ENCODE measurements at regions not wholly inside any gene's neighbourhood (a gene's known extent, or its start where the extent isn't known, plus 50 kb on each side); places are given as distances from the start of the nearest gene placed in this dataset.

DNA sequence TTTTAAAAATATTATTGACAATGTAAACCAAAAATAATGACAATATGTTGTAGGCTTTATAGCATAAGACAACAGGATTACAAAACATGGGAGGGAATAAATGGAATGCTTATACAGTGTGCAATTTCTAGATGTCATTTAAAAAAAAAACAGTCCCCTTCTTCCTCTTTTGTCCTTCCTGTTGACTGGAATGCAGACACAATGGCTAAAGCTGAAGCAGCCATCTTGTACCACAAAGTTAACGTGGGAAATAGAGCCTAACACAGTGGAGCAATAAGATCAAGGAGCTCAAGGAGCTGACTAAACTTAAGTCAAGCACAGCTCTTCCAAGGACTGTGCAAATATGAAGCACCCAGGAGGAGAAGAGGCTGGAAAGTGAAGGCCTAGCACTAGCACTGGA, 208.1 kb downstream of the ARHGAP12 start:
- H3K4me3 Mint-ChIP-seq: no peak overlapping the region
- Histone ChIP-seq H3K4me2 (no peak overlapping the region), H3K9me2 (ENCODE audit: insufficient read depth) (peaks cover 19% of the 10 kb centered on the region), H3K79me2 (replicated peaks; ENCODE audit: insufficient read depth) (no peaks in the 10 kb centered on the region), H4K20me1 (replicated peaks; ENCODE audit: insufficient read depth) (no peaks in the 10 kb centered on the region), H3K36me3 (ENCODE audit: insufficient read depth) (no peaks in the 10 kb centered on the region), H2AFZ (no peak overlapping the region), H3K4me1 (ENCODE audit: insufficient read depth) (no peaks in the 10 kb centered on the region), H3K27me3 (ENCODE audit: insufficient read depth) (no peaks in the 10 kb centered on the region), H3K4me3 (no peak overlapping the region), H3F3A (replicated peaks; ENCODE audit: low read depth) (no peaks in the 10 kb centered on the region), H3K27ac (ENCODE audit: low read depth) (no peak overlapping the region)
- H3K27ac Mint-ChIP-seq: no peak overlapping the region
- TF ChIP-seq, protein P1, sequence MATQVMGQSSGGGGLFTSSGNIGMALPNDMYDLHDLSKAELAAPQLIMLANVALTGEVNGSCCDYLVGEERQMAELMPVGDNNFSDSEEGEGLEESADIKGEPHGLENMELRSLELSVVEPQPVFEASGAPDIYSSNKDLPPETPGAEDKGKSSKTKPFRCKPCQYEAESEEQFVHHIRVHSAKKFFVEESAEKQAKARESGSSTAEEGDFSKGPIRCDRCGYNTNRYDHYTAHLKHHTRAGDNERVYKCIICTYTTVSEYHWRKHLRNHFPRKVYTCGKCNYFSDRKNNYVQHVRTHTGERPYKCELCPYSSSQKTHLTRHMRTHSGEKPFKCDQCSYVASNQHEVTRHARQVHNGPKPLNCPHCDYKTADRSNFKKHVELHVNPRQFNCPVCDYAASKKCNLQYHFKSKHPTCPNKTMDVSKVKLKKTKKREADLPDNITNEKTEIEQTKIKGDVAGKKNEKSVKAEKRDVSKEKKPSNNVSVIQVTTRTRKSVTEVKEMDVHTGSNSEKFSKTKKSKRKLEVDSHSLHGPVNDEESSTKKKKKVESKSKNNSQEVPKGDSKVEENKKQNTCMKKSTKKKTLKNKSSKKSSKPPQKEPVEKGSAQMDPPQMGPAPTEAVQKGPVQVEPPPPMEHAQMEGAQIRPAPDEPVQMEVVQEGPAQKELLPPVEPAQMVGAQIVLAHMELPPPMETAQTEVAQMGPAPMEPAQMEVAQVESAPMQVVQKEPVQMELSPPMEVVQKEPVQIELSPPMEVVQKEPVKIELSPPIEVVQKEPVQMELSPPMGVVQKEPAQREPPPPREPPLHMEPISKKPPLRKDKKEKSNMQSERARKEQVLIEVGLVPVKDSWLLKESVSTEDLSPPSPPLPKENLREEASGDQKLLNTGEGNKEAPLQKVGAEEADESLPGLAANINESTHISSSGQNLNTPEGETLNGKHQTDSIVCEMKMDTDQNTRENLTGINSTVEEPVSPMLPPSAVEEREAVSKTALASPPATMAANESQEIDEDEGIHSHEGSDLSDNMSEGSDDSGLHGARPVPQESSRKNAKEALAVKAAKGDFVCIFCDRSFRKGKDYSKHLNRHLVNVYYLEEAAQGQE (IDR thresholded peaks at IDR 0.05; ENCODE audit: unreplicated experiment): no peak
- TF ChIP-seq CREB1 (CRISPR knock-in tag; IDR thresholded peaks at IDR 0.05; ENCODE audit: low read depth): no peak
- TF ChIP-seq, protein P2, sequence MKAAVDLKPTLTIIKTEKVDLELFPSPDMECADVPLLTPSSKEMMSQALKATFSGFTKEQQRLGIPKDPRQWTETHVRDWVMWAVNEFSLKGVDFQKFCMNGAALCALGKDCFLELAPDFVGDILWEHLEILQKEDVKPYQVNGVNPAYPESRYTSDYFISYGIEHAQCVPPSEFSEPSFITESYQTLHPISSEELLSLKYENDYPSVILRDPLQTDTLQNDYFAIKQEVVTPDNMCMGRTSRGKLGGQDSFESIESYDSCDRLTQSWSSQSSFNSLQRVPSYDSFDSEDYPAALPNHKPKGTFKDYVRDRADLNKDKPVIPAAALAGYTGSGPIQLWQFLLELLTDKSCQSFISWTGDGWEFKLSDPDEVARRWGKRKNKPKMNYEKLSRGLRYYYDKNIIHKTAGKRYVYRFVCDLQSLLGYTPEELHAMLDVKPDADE (IDR thresholded peaks at IDR 0.05): no peak
- TF ChIP-seq NANOG (IDR thresholded peaks at IDR 0.05; ENCODE audit: borderline replicate concordance): no peak
- no peak for TF ChIP-seq EZH2 (IDR thresholded peaks at IDR 0.05; ENCODE audit: low read depth, unreplicated experiment)
- TF ChIP-seq ZNF114 (CRISPR knock-in tag; IDR thresholded peaks at IDR 0.05): no peak
- TF ChIP-seq STAT1 (IDR thresholded peaks at IDR 0.05; ENCODE audit: unreplicated experiment): no peak
- no peak for TF ChIP-seq POLR2AphosphoS5 (IDR thresholded peaks at IDR 0.05; ENCODE audit: low read depth)
- TF ChIP-seq ZNF331 (CRISPR knock-in tag; IDR thresholded peaks at IDR 0.05; ENCODE audit: low read depth): no peak
- TF ChIP-seq, protein P3, sequence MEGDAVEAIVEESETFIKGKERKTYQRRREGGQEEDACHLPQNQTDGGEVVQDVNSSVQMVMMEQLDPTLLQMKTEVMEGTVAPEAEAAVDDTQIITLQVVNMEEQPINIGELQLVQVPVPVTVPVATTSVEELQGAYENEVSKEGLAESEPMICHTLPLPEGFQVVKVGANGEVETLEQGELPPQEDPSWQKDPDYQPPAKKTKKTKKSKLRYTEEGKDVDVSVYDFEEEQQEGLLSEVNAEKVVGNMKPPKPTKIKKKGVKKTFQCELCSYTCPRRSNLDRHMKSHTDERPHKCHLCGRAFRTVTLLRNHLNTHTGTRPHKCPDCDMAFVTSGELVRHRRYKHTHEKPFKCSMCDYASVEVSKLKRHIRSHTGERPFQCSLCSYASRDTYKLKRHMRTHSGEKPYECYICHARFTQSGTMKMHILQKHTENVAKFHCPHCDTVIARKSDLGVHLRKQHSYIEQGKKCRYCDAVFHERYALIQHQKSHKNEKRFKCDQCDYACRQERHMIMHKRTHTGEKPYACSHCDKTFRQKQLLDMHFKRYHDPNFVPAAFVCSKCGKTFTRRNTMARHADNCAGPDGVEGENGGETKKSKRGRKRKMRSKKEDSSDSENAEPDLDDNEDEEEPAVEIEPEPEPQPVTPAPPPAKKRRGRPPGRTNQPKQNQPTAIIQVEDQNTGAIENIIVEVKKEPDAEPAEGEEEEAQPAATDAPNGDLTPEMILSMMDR (conservative IDR thresholded peaks at IDR 0.05; ENCODE audit: low read depth in 2 of 2): no peak
- no peak for TF ChIP-seq JUNB (IDR thresholded peaks at IDR 0.05; ENCODE audit: unreplicated experiment)
- no peak for TF ChIP-seq EZH2phosphoT487 (IDR thresholded peaks at IDR 0.05; ENCODE audit: unreplicated experiment)
- TF ChIP-seq, protein P4, sequence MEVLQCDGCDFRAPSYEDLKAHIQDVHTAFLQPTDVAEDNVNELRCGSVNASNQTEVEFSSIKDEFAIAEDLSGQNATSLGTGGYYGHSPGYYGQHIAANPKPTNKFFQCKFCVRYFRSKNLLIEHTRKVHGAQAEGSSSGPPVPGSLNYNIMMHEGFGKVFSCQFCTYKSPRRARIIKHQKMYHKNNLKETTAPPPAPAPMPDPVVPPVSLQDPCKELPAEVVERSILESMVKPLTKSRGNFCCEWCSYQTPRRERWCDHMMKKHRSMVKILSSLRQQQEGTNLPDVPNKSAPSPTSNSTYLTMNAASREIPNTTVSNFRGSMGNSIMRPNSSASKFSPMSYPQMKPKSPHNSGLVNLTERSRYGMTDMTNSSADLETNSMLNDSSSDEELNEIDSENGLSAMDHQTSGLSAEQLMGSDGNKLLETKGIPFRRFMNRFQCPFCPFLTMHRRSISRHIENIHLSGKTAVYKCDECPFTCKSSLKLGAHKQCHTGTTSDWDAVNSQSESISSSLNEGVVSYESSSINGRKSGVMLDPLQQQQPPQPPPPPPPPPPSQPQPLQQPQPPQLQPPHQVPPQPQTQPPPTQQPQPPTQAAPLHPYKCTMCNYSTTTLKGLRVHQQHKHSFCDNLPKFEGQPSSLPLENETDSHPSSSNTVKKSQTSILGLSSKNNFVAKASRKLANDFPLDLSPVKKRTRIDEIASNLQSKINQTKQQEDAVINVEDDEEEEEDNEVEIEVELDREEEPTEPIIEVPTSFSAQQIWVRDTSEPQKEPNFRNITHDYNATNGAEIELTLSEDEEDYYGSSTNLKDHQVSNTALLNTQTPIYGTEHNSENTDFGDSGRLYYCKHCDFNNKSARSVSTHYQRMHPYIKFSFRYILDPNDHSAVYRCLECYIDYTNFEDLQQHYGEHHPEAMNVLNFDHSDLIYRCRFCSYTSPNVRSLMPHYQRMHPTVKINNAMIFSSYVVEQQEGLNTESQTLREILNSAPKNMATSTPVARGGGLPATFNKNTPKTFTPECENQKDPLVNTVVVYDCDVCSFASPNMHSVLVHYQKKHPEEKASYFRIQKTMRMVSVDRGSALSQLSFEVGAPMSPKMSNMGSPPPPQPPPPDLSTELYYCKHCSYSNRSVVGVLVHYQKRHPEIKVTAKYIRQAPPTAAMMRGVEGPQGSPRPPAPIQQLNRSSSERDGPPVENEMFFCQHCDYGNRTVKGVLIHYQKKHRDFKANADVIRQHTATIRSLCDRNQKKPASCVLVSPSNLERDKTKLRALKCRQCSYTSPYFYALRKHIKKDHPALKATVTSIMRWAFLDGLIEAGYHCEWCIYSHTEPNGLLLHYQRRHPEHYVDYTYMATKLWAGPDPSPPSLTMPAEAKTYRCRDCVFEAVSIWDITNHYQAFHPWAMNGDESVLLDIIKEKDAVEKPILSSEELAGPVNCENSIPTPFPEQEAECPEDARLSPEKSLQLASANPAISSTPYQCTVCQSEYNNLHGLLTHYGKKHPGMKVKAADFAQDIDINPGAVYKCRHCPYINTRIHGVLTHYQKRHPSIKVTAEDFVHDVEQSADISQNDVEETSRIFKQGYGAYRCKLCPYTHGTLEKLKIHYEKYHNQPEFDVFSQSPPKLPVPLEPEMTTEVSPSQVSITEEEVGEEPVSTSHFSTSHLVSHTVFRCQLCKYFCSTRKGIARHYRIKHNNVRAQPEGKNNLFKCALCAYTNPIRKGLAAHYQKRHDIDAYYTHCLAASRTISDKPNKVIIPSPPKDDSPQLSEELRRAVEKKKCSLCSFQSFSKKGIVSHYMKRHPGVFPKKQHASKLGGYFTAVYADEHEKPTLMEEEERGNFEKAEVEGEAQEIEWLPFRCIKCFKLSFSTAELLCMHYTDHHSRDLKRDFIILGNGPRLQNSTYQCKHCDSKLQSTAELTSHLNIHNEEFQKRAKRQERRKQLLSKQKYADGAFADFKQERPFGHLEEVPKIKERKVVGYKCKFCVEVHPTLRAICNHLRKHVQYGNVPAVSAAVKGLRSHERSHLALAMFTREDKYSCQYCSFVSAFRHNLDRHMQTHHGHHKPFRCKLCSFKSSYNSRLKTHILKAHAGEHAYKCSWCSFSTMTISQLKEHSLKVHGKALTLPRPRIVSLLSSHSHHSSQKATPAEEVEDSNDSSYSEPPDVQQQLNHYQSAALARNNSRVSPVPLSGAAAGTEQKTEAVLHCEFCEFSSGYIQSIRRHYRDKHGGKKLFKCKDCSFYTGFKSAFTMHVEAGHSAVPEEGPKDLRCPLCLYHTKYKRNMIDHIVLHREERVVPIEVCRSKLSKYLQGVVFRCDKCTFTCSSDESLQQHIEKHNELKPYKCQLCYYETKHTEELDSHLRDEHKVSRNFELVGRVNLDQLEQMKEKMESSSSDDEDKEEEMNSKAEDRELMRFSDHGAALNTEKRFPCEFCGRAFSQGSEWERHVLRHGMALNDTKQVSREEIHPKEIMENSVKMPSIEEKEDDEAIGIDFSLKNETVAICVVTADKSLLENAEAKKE (CRISPR knock-in tag; IDR thresholded peaks at IDR 0.05): no peak
- no peak for ATAC-seq
- peaks cover 71% of the 10 kb centered on the region for H3K9me3 Mint-ChIP-seq
- H3K4me1 Mint-ChIP-seq: no peaks in the 10 kb centered on the region; the same call in 2 of the 3 replicates
- no peak for DNase-seq (ENCODE audit: low spot score)
- H3K27me3 Mint-ChIP-seq (ENCODE audit: insufficient read depth, low read depth, poor library complexity): peaks cover 8% of the 10 kb centered on the region
- peaks cover 53% of the 10 kb centered on the region for H3K36me3 Mint-ChIP-seq (ENCODE audit: low read depth)

All from GM23338 (cell line).